Karpas-422 (cell line): ENCODE measurements at regions not wholly inside any gene's neighbourhood (a gene's known extent, or its start where the extent isn't known, plus 50 kb on each side); places are given as distances from the start of the nearest gene placed in this dataset.

ENCODE experiments used
- DNase-seq: peaks from one replicate; pipeline ENCODE4 v3.0.0-alpha.2; 2015
- H2AFZ ChIP-seq: fragments of 200-600 bp; sonication (generic); 2 replicates; pipeline ENCODE4 v1.6.1; 2014; ENCODE audit warnings: antibody characterized with exemption, low read length, mixed read lengths
- H3K27ac ChIP-seq: fragments of 200-600 bp; sonication (generic); 2 replicates; pipeline ENCODE4 v1.5.1; 2014; ENCODE audit warnings: mild to moderate bottlenecking, low read length, moderate library complexity
- H3K27me3 ChIP-seq: fragments of 200-600 bp; sonication (generic); 2 replicates; pipeline ENCODE4 v1.6.1; 2014; ENCODE audit warnings: low read length, mixed read lengths
- H3K36me3 ChIP-seq: fragments of 200-600 bp; sonication (generic); 2 replicates; pipeline ENCODE4 v1.6.1; 2014; ENCODE audit warnings: low read length, mixed read lengths; ENCODE audit not compliant: insufficient read depth
- H3K4me1 ChIP-seq: fragments of 200-600 bp; sonication (generic); 2 replicates; pipeline ENCODE4 v1.6.1; 2014; ENCODE audit warnings: mild to moderate bottlenecking, low read length, mixed read lengths
- H3K4me2 ChIP-seq: fragments of 200-600 bp; sonication (generic); 2 replicates; pipeline ENCODE4 v1.6.1; 2014; ENCODE audit warnings: low read length, low read depth, mild to moderate bottlenecking; ENCODE audit not compliant: poor library complexity, severe bottlenecking
- H3K4me3 ChIP-seq: fragments of 200-600 bp; sonication (generic); 2 replicates; pipeline ENCODE4 v1.5.1; 2014; ENCODE audit warnings: mild to moderate bottlenecking, antibody characterized with exemption, low read length, mixed read lengths
- H3K79me2 ChIP-seq: fragments of 200-600 bp; sonication (generic); 2 replicates; pipeline ENCODE4 v1.6.1; 2014; ENCODE audit warnings: mild to moderate bottlenecking, low read length, mixed read lengths
- H3K9ac ChIP-seq: fragments of 200-600 bp; sonication (generic); 2 replicates; pipeline ENCODE4 v1.6.0; 2014; ENCODE audit warnings: low read length
- H3K9me2 ChIP-seq: fragments of 200-600 bp; sonication (generic), shearing (Covaris generic); replicated peaks from 2 replicates; pipeline ENCODE4 v1.6.0; 2014; ENCODE audit warnings: mild to moderate bottlenecking, low read length, moderate library complexity; ENCODE audit not compliant: insufficient read depth
- H3K9me3 ChIP-seq: fragments of 300-700, 200-600 bp; sonication (generic); 2 replicates; pipeline ENCODE4 v1.6.1; 2014; ENCODE audit warnings: low read length, mixed read lengths
- H4K20me1 ChIP-seq: fragments of 200-600 bp; sonication (generic); 2 replicates; pipeline ENCODE4 v1.6.1; 2014; ENCODE audit warnings: mild to moderate bottlenecking, antibody characterized with exemption, low read length, low read depth; ENCODE audit not compliant: insufficient read depth

GRCh38 chr7:131720703-131721102 lies 164.3 kb upstream of the PODXL start:
- H3K79me2 ChIP-seq, result no peaks in the 10 kb centered on the region
- H3K9ac ChIP-seq, result no peak overlapping the region
- no peaks in the 10 kb centered on the region for H3K9me3 ChIP-seq
- no peaks in the 10 kb centered on the region for H3K27me3 ChIP-seq
- H3K9me2 ChIP-seq, result no peaks in the 10 kb centered on the region
- no peak overlapping the region for H3K4me2 ChIP-seq
- H3K27ac ChIP-seq, result no peak overlapping the region
- H3K4me3 ChIP-seq, result no peak overlapping the region
- H2AFZ ChIP-seq, result no peak overlapping the region
- no peaks in the 10 kb centered on the region for H3K36me3 ChIP-seq
- H3K4me1 ChIP-seq, result no peaks in the 10 kb centered on the region
- H4K20me1 ChIP-seq, result no peaks in the 10 kb centered on the region
- no peak for DNase-seq

DNA sequence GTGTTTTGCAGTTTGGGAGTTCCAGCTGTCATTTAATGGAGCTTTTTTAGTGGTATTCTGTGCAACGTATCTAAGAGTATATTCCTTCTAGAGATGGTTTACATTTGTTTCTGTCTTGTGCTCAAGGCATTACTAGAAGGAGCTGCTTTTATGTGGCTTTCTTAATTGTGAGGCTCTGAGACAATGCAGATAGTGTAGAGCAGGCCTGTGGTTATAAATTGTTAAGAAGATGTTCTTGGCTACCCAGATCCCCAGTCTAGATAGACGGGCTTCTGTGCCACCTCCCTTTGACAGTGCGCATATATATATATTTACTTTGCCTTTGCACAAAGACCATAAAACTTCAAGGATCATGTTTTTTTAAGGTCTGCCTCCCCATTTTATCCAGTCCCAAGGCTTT lies 160.8 kb upstream of the PODXL start:
- Histone ChIP-seq H3K27me3 (no peaks in the 10 kb centered on the region), H3K9ac (no peak overlapping the region), H3K9me2 (no peaks in the 10 kb centered on the region), H3K27ac (no peak overlapping the region), H3K4me3 (no peak overlapping the region), H3K79me2 (no peaks in the 10 kb centered on the region), H3K4me2 (no peak overlapping the region), H3K36me3 (no peaks in the 10 kb centered on the region), H3K9me3 (no peaks in the 10 kb centered on the region), H4K20me1 (no peaks in the 10 kb centered on the region), H3K4me1 (no peaks in the 10 kb centered on the region), H2AFZ (no peak overlapping the region)
- no peak for DNase-seq

GRCh38 chr7:131699323-131699722 lies 142.9 kb upstream of the PODXL start:
- H2AFZ ChIP-seq, result no peak overlapping the region

GRCh38 chr7:131692131-131692960 lies 135.9 kb upstream of the PODXL start:
- no peaks in the 10 kb centered on the region for H3K9me2 ChIP-seq
- no peak overlapping the region for H3K27ac ChIP-seq
- H4K20me1 ChIP-seq, result no peaks in the 10 kb centered on the region
- no peak overlapping the region for H2AFZ ChIP-seq
- H3K9me3 ChIP-seq, result no peaks in the 10 kb centered on the region
- DNase-seq, result peak; percentile 81
- H3K4me1 ChIP-seq, result peaks cover 12% of the 10 kb centered on the region
- no peak overlapping the region for H3K4me2 ChIP-seq
- H3K4me3 ChIP-seq, result no peak overlapping the region
- no peak overlapping the region for H3K9ac ChIP-seq
- H3K79me2 ChIP-seq, result no peaks in the 10 kb centered on the region
- no peaks in the 10 kb centered on the region for H3K36me3 ChIP-seq
- H3K27me3 ChIP-seq, result no peaks in the 10 kb centered on the region

More at GRCh38 chr7:131699323-131699722, 142.9 kb upstream of the PODXL start:
- H3K4me3 ChIP-seq, result no peak overlapping the region
- H4K20me1 ChIP-seq, result no peaks in the 10 kb centered on the region
- H3K79me2 ChIP-seq, result no peaks in the 10 kb centered on the region
- no peak for DNase-seq
- no peaks in the 10 kb centered on the region for H3K36me3 ChIP-seq
- H3K4me2 ChIP-seq, result no peak overlapping the region
- H3K27me3 ChIP-seq, result peaks cover 3% of the 10 kb centered on the region; the same call in 1 of the 2 replicates
- no peak overlapping the region for H3K9ac ChIP-seq
- no peaks in the 10 kb centered on the region for H3K9me3 ChIP-seq
- H3K9me2 ChIP-seq, result no peaks in the 10 kb centered on the region
- peaks cover 8% of the 10 kb centered on the region for H3K4me1 ChIP-seq
- no peak overlapping the region for H3K27ac ChIP-seq

GRCh38 chr7:131691454-131692130 lies 135.2 kb upstream of the PODXL start:
- no peaks in the 10 kb centered on the region for H3K27me3 ChIP-seq

GRCh38 chr7:131690441-131690840 lies 134.0 kb upstream of the PODXL start:
- Histone ChIP-seq H3K27me3 (no peaks in the 10 kb centered on the region), H3K4me3 (no peak overlapping the region), H3K79me2 (no peaks in the 10 kb centered on the region), H2AFZ (no peak overlapping the region), H3K9me3 (no peaks in the 10 kb centered on the region), H3K4me1 (peaks cover 3% of the 10 kb centered on the region; the same call in 1 of the 2 replicates), H4K20me1 (no peaks in the 10 kb centered on the region), H3K27ac (no peak overlapping the region), H3K4me2 (no peak overlapping the region), H3K9ac (no peak overlapping the region), H3K36me3 (no peaks in the 10 kb centered on the region), H3K9me2 (no peaks in the 10 kb centered on the region)
- peak; percentile 36 for DNase-seq

More at GRCh38 chr7:131691454-131692130, 135.2 kb upstream of the PODXL start:
- no peaks in the 10 kb centered on the region for H3K79me2 ChIP-seq
- no peak for DNase-seq
- H3K9me2 ChIP-seq, result no peaks in the 10 kb centered on the region
- no peaks in the 10 kb centered on the region for H4K20me1 ChIP-seq
- no peaks in the 10 kb centered on the region for H3K36me3 ChIP-seq
- H3K4me1 ChIP-seq, result peaks cover 12% of the 10 kb centered on the region
- no peak overlapping the region for H2AFZ ChIP-seq
- no peaks in the 10 kb centered on the region for H3K9me3 ChIP-seq
- no peak overlapping the region for H3K27ac ChIP-seq
- H3K9ac ChIP-seq, result no peak overlapping the region
- H3K4me3 ChIP-seq, result no peak overlapping the region
- H3K4me2 ChIP-seq, result no peak overlapping the region

DNA sequence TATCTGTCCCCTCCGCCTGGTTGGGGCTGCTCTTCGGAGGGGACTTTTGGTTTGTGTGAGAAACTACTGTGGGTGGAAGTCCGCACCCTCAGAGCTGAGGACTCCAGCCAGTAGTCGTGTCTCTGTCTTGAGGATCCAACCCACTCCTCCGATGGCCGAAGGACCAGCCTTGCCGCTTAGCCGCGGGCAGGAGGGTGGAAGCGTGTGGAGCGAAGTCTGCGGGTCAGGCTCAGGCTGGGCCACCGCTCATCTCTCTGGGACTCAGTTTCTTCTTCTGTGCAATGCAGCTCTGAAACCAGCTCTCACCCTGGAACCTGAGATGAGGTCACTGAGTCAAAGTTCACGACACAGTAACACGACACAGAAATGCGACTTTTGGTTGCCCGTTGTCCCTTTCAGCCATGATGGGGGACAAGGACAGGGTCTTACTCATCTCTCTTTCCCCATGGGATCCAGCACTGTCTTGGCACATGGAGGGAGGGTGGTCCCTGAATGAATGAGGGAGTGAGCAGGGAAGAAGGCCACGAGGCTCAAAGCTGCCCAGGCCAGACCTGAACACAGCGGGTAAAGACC lies 133.3 kb upstream of the PODXL start:
- Histone ChIP-seq H4K20me1 (no peaks in the 10 kb centered on the region), H3K4me3 (no peak overlapping the region), H3K79me2 (no peaks in the 10 kb centered on the region), H3K27ac (no peak overlapping the region), H3K4me1 (peaks cover 3% of the 10 kb centered on the region; the same call in 1 of the 2 replicates), H3K9ac (no peak overlapping the region), H3K27me3 (no peaks in the 10 kb centered on the region), H3K9me3 (no peaks in the 10 kb centered on the region), H3K36me3 (no peaks in the 10 kb centered on the region), H3K4me2 (no peak overlapping the region), H3K9me2 (no peaks in the 10 kb centered on the region), H2AFZ (no peak overlapping the region)
- peak; percentile 36 for DNase-seq
